H9 (cell line): ENCODE measurements at regions not wholly inside any gene's neighbourhood (a gene's known extent, or its start where the extent isn't known, plus 50 kb on each side); places are given as distances from the start of the nearest gene placed in this dataset.

Experiments
- DNase-seq: peaks from one replicate; pipeline ENCODE4 v3.0.0-alpha.2; 2017
- H2AFZ ChIP-seq: one replicate; pipeline ENCODE4 v1.6.1; 2013; ENCODE audit warnings: mild to moderate bottlenecking, low read length, control low read depth, moderate library complexity
- H2AK5ac ChIP-seq: 2 replicates; pipeline ENCODE4 v1.6.1; 2013; ENCODE audit warnings: low read length, control low read depth, mixed read lengths; ENCODE audit not compliant: insufficient read length
- H2BK120ac ChIP-seq: one replicate; pipeline ENCODE4 v1.6.1; 2013; ENCODE audit warnings: low read depth, mild to moderate bottlenecking, low read length, control low read depth, inconsistent platforms; ENCODE audit not compliant: poor library complexity, severe bottlenecking
- H2BK12ac ChIP-seq: 2 replicates; pipeline ENCODE4 v1.6.1; 2013; ENCODE audit warnings: low read length, control low read depth, mixed read lengths, low read depth; ENCODE audit not compliant: insufficient read length
- H2BK15ac ChIP-seq: 2 replicates; pipeline ENCODE4 v1.6.1; 2013; ENCODE audit warnings: low read depth, low read length, control low read depth
- H2BK20ac ChIP-seq: one replicate; pipeline ENCODE4 v1.6.1; 2013; ENCODE audit warnings: low read depth, mild to moderate bottlenecking, low read length, control low read depth, inconsistent platforms; ENCODE audit not compliant: poor library complexity, severe bottlenecking
- H2BK5ac ChIP-seq: 2 replicates; pipeline ENCODE4 v1.6.1; 2013; ENCODE audit warnings: low read length, control low read depth, mixed read lengths; ENCODE audit not compliant: insufficient read length
- H3K14ac ChIP-seq: 2 replicates; pipeline ENCODE4 v1.6.1; 2013; ENCODE audit warnings: low read length, control low read depth; ENCODE audit not compliant: insufficient read depth
- H3K18ac ChIP-seq: 2 replicates; pipeline ENCODE4 v1.6.1; 2013; ENCODE audit warnings: low read depth, mild to moderate bottlenecking, mixed read lengths, low read length, control low read depth; ENCODE audit not compliant: insufficient read length
- H3K23ac ChIP-seq: 2 replicates; pipeline ENCODE4 v1.6.1; 2013; ENCODE audit warnings: low read length, control low read depth, mixed read lengths, low read depth; ENCODE audit not compliant: insufficient read length
- H3K23me2 ChIP-seq: 2 replicates; pipeline ENCODE4 v1.6.1; 2013; ENCODE audit warnings: low read depth, mild to moderate bottlenecking, mixed read lengths, low read length, control low read depth; ENCODE audit not compliant: insufficient read length, poor library complexity, severe bottlenecking
- H3K27ac ChIP-seq: 2 replicates; pipeline ENCODE4 v1.5.1; 2013; ENCODE audit warnings: low read length, control low read depth, mixed read lengths, low read depth; ENCODE audit not compliant: insufficient read length
- H3K27me3 ChIP-seq: 2 replicates; pipeline ENCODE4 v1.6.1; 2013; ENCODE audit warnings: low read length, control low read depth, inconsistent platforms; ENCODE audit not compliant: insufficient read depth
- H3K4ac ChIP-seq: 2 replicates; pipeline ENCODE4 v1.6.1; 2013; ENCODE audit warnings: low read depth, mild to moderate bottlenecking, control low read depth, inconsistent platforms, low read length, moderate library complexity
- H3K4me1 ChIP-seq: 2 replicates; pipeline ENCODE4 v1.6.1; 2013; ENCODE audit warnings: low read length, control low read depth, inconsistent platforms; ENCODE audit not compliant: insufficient read depth
- H3K4me2 ChIP-seq: 2 replicates; pipeline ENCODE4 v1.6.1; 2013; ENCODE audit warnings: low read length, control low read depth, mixed read lengths; ENCODE audit not compliant: insufficient read length, insufficient read depth
- H3K56ac ChIP-seq: 2 replicates; pipeline ENCODE4 v1.6.1; 2013; ENCODE audit warnings: low read depth, mild to moderate bottlenecking, mixed read lengths, low read length, control low read depth; ENCODE audit not compliant: insufficient read length
- H3K79me1 ChIP-seq: 2 replicates; pipeline ENCODE4 v1.6.1; 2013; ENCODE audit warnings: low read depth, mild to moderate bottlenecking, moderate library complexity, low read length, control low read depth, inconsistent platforms; ENCODE audit not compliant: insufficient read depth, poor library complexity, severe bottlenecking
- H3K79me2 ChIP-seq: 2 replicates; pipeline ENCODE4 v1.6.1; 2013; ENCODE audit warnings: low read length, control low read depth, inconsistent platforms; ENCODE audit not compliant: insufficient read depth
- H3K9ac ChIP-seq: 2 replicates; pipeline ENCODE4 v1.6.1; 2013; ENCODE audit warnings: low read length, control low read depth, mixed read lengths; ENCODE audit not compliant: insufficient read length; ENCODE audit errors: extremely low read depth
- H3K9me3 ChIP-seq: one replicate; pipeline ENCODE4 v1.6.1; 2013; ENCODE audit warnings: low read depth, low read length, inconsistent platforms; ENCODE audit not compliant: control insufficient read depth
- H3T11ph ChIP-seq: one replicate; pipeline ENCODE4 v1.6.1; 2013; ENCODE audit warnings: mild to moderate bottlenecking, low read length, control low read depth, inconsistent platforms
- H4K20me1 ChIP-seq: one replicate; pipeline ENCODE4 v1.6.1; 2013; ENCODE audit not compliant: control insufficient read depth, insufficient read length, insufficient read depth
- H4K5ac ChIP-seq: 2 replicates; pipeline ENCODE4 v1.6.1; 2013; ENCODE audit warnings: low read depth, mild to moderate bottlenecking, mixed read lengths, low read length, control low read depth; ENCODE audit not compliant: insufficient read length
- H4K8ac ChIP-seq: replicated peaks from 2 replicates; pipeline ENCODE4 v1.6.1; 2013; ENCODE audit warnings: low read length, control low read depth, mixed read lengths, low read depth; ENCODE audit not compliant: insufficient read length
- H4K91ac ChIP-seq: 2 replicates; pipeline ENCODE4 v1.6.1; 2013; ENCODE audit warnings: low read depth, mild to moderate bottlenecking, moderate library complexity, mixed read lengths, low read length, control low read depth; ENCODE audit not compliant: insufficient read length
- H3K27ac Mint-ChIP-seq, 3 experiments: 2 replicates in 2 of 3; 3 replicates in 1 of 3; pipeline ENCODE4 v1.8.0; 2020 to 2021; ENCODE audit warnings: mixed read lengths in 3 of 3, mild to moderate bottlenecking in 1 of 3, moderate library complexity in 1 of 3
- H3K27me3 Mint-ChIP-seq: 2 replicates; pipeline ENCODE4 v1.8.0; 2021; ENCODE audit warnings: low read depth, mild to moderate bottlenecking, moderate library complexity, mixed read lengths
- H3K36me3 Mint-ChIP-seq, 3 experiments: 2 replicates in 2 of 3; 3 replicates in 1 of 3; pipeline ENCODE4 v1.8.0; 2020 to 2021; ENCODE audit warnings: low read depth in 3 of 3, mixed read lengths in 3 of 3; ENCODE audit not compliant: insufficient read depth in 1 of 3
- H3K4me1 Mint-ChIP-seq, 2 experiments: 2 replicates each; pipeline ENCODE4 v1.8.0; 2020; ENCODE audit warnings: mixed read lengths in 2 of 2
- H3K4me3 Mint-ChIP-seq, 2 experiments: 2 replicates in 1 of 2; 3 replicates in 1 of 2; pipeline ENCODE4 v1.8.0; 2020 to 2021; ENCODE audit warnings: mild to moderate bottlenecking in 2 of 2, mixed read lengths in 2 of 2, moderate library complexity in 1 of 2
- H3K9me3 Mint-ChIP-seq, 2 experiments: 2 replicates in 1 of 2; 3 replicates in 1 of 2; pipeline ENCODE4 v1.8.0; 2020; ENCODE audit warnings: mild to moderate bottlenecking in 2 of 2, mixed read lengths in 2 of 2, moderate library complexity in 1 of 2
- CTCF ChIP-seq: fragments of 200-600 bp; sonication (generic); conservative IDR thresholded peaks from 3 replicates; pipeline ENCODE4 v1.8.0; 2021; ENCODE audit warnings: antibody characterized with exemption, mild to moderate bottlenecking
- WGBS: extraction: QIAGEN DNeasy Blood & Tissue Kit; methylation state at CpG from one replicate; pipeline ENCODE4 v1.1.7; 2013; ENCODE audit warnings: missing lambda C conversion rate, low lambda C conversion rate, mixed read lengths; ENCODE audit not compliant: insufficient read length; ENCODE audit errors: extremely low coverage; 5-methylcytosine and 5-hydroxymethylcytosine counted together

- Histone ChIP-seq H2BK5ac (no peak overlapping the region), H4K20me1 (no peaks in the 10 kb centered on the region), H3K9me3 (no peaks in the 10 kb centered on the region), H3K27ac (no peak overlapping the region), H3K79me2 (no peaks in the 10 kb centered on the region), H3K27me3 (no peaks in the 10 kb centered on the region), H2AK5ac (no peak overlapping the region), H3K4me1 (peaks cover 11% of the 10 kb centered on the region; the same call in 1 of the 2 replicates), H2BK20ac (no peak overlapping the region), H3K14ac (no peak overlapping the region), H3K9ac (no peak overlapping the region), H3K23me2 (peaks cover 2% of the 10 kb centered on the region), H3K79me1 (no peaks in the 10 kb centered on the region), H3T11ph (no peak overlapping the region), H3K18ac (no peak overlapping the region), H4K5ac (no peak overlapping the region), H2BK120ac (no peak overlapping the region), H2BK12ac (no peak overlapping the region), H4K91ac (no peak overlapping the region), H3K56ac (no peak overlapping the region), H2AFZ (no peak overlapping the region), H3K4ac (no peak overlapping the region), H4K8ac (no peak overlapping the region), H3K23ac (no peak overlapping the region), H3K4me2 (no peak overlapping the region), H2BK15ac (no peak overlapping the region)
- Mint-ChIP-seq H3K27ac (peak overlapping the region; percentile 86 to 96 (median 94); a peak in 6 of 7 replicates), H3K4me1 (peaks cover 56 to 59% of the 10 kb centered on the region in 2 experiments), H3K27me3 (peaks cover 28% of the 10 kb centered on the region), H3K36me3 (peaks cover 2 to 19% (median 2%) of the 10 kb centered on the region in 3 experiments; a peak in 2 of 7 replicates), H3K4me3 (no peak overlapping the region; a peak in 1 of 5 replicates), H3K9me3 (peaks cover 4 to 6% of the 10 kb centered on the region in 2 experiments; a peak in 4 of 5 replicates)
- TF ChIP-seq CTCF, result no peak
- no CpG with 5 or more reads among the region's 9 CpGs for WGBS
- DNase-seq, result peak; percentile 58
Measured at GRCh38 chr4:15158406-15159091, 156.3 kb downstream of the CPEB2 start.
